Fibroblast of skin of abdomen (primary cell): ENCODE measurements at regions not wholly inside any gene's neighbourhood (a gene's known extent, or its start where the extent isn't known, plus 50 kb on each side); places are given as distances from the start of the nearest gene placed in this dataset.
A peak's percentile ranks its signal among the peaks of the same experiment; 100 is the strongest.

Experiments
- DNase-seq: peaks from one replicate; pipeline ENCODE4 v3.0.0-alpha.2; 2013

DNA sequence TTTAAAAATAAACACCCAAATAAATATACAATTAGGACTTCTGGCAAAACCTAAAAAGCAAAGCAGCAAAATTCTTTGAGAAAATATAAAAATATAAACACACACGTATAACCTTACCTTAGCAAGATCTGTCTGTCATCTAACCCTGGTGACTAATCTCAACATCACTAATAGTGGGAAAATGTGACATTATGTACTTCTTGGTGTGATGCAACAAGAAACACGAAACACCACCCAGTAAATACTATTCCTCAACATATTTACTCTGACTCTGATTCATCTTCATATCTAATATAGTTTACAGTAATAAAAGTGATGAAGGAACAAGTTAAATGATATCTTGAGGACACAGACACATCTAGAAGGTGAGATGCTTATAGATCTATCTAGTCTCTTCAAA lies 332.6 kb upstream of the MANEA start:
- no peak for DNase-seq

DNA sequence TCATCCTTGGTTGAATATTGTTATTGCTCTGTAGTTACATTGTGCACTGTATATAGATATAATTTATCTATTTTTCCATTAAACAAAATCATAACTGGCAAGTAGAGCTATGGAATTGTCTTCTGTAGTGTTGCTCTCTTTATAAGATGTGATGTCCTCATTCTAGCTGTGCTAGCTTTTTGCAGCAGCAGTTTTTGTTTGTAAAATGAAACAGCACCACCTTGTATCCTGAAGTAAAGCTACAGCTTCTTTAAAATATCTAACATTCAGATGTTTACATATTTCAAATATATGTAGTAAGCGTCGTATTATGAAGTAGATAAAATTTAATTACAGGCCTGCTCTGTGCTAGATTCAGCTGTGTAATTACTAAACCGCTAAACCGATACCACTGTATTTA lies 328.8 kb upstream of the MANEA start:
- peak; percentile 65 for DNase-seq

DNA sequence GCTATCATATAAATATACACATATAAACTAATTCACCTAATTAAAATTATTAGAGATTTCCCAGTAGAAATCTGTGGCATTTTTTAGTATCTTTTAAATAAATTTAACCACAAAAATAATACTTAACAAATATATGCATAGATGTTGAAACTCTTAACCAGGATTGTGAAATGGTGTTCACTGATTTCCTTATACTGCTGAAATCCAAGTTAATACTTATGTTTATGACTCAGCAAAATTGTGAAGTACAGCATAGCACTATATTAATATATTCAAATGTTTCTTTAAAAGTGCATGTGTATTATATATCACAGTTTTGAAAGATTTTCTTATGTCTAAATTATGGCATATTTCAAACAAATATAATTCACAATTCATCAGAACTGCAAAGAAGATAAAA lies 328.2 kb upstream of the MANEA start:
- peak; percentile 75 for DNase-seq

GRCh38 chr6:95249661-95250060 lies 327.7 kb upstream of the MANEA start:
- DNase-seq = no peak

- no peak for DNase-seq
These were observed 313.5 kb upstream of the MANEA start for GRCh38 chr6:95263840-95264239.

GRCh38 chr6:95266537-95267258 lies 310.6 kb upstream of the MANEA start:
- DNase-seq = no peak

DNA sequence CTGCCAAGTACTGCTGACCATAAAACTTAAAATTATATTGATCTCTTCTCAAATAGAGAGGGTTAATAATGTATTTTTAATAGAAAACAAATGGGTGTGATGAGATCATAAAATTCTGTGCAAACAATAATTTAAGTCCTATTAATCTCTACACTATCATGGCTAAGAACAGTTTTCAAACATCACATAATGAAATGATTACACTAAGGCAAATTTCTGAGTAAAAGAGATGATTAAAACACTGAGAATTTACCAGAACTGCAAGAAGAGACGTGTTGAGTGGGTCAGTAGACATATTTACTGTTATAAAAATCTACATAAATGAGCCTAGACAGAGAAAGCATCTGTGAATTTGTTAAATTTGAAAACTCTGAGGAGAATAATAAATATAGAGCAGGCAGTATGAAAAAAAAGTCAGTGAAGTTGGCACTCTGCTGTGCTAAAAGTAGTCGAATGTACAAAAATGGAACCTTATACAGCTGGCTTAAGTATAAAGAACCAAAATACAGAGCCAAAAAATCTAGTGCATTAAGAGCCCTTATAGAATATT lies 302.6 kb upstream of the MANEA start:
- DNase-seq = peak; percentile 66

DNA sequence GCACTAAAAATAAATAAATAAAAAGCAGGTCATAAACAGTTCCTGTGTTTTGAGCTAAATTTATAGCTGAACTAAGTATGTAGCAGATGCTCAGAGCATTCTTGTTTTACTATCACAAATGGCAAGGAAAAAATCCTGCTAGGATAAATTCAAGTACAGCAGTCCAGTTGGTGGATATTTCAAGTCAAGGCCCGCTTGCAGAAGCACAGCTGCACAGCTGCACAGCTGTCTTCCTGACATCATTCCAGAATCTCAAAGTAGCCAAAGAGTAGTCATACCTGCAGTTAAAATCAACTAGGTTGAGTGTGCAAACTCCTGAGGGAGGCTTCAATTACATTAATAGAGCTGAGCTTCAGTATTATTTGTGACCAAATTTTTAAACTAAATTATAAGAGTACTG lies 297.7 kb upstream of the MANEA start:
- no peak for DNase-seq

- DNase-seq = peak; percentile 58
These were observed 296.6 kb upstream of the MANEA start for GRCh38 chr6:95280686-95281273.

DNA sequence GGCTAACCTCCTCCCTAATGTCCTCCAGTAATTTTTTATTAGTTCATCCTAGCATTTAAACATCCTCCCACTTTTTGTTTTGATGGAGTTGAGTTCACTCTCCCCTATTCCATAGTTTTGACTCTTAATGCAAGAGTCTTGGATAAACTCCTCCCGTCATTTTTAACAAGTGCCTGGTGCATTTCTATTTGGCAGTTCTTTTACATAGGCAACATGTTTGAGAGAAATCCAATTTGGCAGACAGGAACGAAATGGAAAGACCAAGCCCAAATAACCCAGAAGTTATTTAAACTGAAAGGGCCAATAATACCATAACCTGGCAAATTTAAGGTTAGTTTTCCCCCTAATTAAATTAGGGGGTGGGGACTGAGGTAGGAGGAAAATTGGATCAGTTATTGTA lies 291.5 kb upstream of the MANEA start:
- no peak for DNase-seq

DNA sequence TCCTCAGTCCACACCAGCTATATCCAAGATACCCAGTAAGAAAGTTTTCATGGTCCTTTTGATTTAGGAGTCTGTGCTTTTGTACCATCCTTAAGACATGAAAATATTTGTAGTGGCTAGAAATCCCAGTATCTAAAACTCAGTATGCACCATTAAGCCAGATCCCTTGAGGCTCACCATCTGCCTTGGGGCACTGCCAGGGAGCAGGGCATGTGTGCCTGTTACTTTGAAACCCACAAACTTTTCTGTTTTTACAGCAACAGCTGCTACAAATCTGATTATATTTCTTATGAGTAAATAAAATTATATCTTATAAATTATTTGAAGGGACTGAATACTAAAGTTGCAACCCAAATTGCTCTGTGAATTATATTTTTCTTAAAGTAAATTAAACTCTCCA lies 290.5 kb upstream of the MANEA start:
- DNase-seq = no peak

DNA sequence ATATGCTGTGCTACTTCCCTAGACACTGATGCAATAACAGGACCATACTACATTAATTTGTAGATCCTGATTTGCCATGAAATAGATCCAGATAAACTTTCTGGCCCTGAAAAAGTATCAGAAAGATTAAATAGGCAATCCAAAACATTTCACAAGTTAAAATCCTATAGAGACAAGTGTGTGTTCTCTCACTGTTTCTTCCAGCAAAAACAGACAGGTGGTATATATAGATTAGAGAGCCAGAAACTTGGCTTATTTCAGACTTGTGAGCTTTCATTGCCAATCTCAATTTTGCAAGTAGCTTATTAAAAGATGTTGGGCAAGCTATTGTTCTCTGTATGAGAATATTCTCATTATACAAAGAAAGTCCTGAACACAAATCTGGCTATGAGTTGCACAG lies 289.1 kb upstream of the MANEA start:
- DNase-seq = no peak

- DNase-seq = peak; percentile 49
These were observed 285.3 kb upstream of the MANEA start for GRCh38 chr6:95292011-95292410.

DNA sequence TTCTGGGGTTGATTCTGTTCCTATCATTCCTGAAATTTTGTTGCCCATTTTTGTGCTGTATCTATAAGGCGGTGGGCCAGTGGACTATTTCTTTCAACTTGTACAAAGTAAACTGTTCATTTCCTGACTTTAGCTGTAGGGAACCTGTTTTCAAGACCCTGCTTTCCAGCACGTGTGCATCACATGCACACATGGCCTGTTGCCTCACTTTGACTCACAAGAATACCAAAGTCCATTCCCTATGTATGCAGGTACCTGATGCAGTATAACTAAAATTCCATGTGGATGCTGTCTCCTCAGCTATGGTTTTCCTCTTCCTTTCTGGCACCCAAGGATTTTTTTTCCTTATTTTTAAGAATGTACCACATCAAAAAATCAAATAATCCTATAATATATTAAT lies 284.1 kb upstream of the MANEA start:
- DNase-seq = no peak

- no peak for DNase-seq
These were observed 283.3 kb upstream of the MANEA start for GRCh38 chr6:95294043-95294442.

- DNase-seq = no peak
These were observed 267.8 kb upstream of the MANEA start for GRCh38 chr6:95309545-95309944.

- no peak for DNase-seq
These were observed 259.2 kb upstream of the MANEA start for GRCh38 chr6:95318137-95318536.

GRCh38 chr6:95321126-95321525 lies 256.2 kb upstream of the MANEA start:
- peak; percentile 89 for DNase-seq

DNA sequence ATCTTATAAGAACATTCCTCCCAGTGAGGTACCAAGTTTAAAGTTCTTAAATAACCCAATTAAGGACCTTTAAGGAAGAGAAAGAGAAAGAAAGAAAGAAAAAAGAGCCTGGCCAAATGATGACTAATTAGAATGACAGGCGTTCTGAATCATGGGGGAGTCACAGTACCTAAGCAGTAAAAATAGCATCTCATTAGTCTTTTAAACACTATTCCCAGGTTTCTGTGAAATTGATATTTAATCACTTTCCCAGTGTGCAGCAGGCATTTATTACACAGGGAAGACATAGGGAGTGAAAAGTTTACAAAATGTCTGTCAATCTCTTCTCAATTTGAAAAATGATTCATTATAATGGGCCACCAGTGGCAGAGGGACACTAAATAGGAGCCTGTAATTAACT lies 251.4 kb upstream of the MANEA start:
- peak; percentile 59 for DNase-seq

- no peak for DNase-seq
These were observed 249.1 kb upstream of the MANEA start for GRCh38 chr6:95328231-95328630.

- DNase-seq = peak; percentile 4
These were observed 225.1 kb upstream of the MANEA start for GRCh38 chr6:95352064-95352795.

- DNase-seq = no peak
These were observed 222.8 kb upstream of the MANEA start for GRCh38 chr6:95354551-95354950.

GRCh38 chr6:95357380-95358020 lies 219.8 kb upstream of the MANEA start:
- DNase-seq = no peak
